ENCODE measurements at regions not wholly inside any gene's neighbourhood (a gene's known extent, or its start where the extent isn't known, plus 50 kb on each side); places are given as distances from the start of the nearest gene placed in this dataset.

- H3K79me2 ChIP-seq (ENCODE audit: insufficient read depth, low read length): no peaks in the 10 kb centered on the region
- Mint-ChIP-seq H3K9me3 (ENCODE audit: unreplicated experiment) (no peaks in the 10 kb centered on the region), H3K4me3 (ENCODE audit: unreplicated experiment) (no peak overlapping the region), H3K4me1 (ENCODE audit: low read depth, unreplicated experiment) (no peaks in the 10 kb centered on the region), H3K36me3 (ENCODE audit: low read depth, unreplicated experiment) (no peaks in the 10 kb centered on the region), H3K27me3 (ENCODE audit: low read depth, unreplicated experiment) (peaks cover 8% of the 10 kb centered on the region), H3K27ac (ENCODE audit: unreplicated experiment) (no peak overlapping the region)
- no peak overlapping the region for H3K9ac ChIP-seq (ENCODE audit: low read length)
- H3K27ac ChIP-seq (ENCODE audit: low read depth, low read length): no peak overlapping the region
- no peaks in the 10 kb centered on the region for H4K20me1 ChIP-seq (ENCODE audit: insufficient read depth, low read length)
- no peaks in the 10 kb centered on the region for H3K36me3 ChIP-seq (ENCODE audit: insufficient read depth, low read length)
- no peaks in the 10 kb centered on the region for H3K9me3 ChIP-seq (ENCODE audit: insufficient read depth, low read depth, low read length)
- no peak overlapping the region for H3K4me2 ChIP-seq (ENCODE audit: low read length)
- no peak overlapping the region for H3K4me3 ChIP-seq (ENCODE audit: insufficient read depth, low read depth, low read length)
- no peaks in the 10 kb centered on the region for H3K4me1 ChIP-seq (ENCODE audit: insufficient read depth, low read length)
- H2AFZ ChIP-seq (ENCODE audit: low read depth, low read length): no peak overlapping the region
- DNase-seq (ENCODE audit: low read depth) (no peak), FAIRE-seq (no peak)
- H3K27me3 ChIP-seq (ENCODE audit: insufficient read depth, low read length): no peaks in the 10 kb centered on the region
- TF ChIP-seq, protein P1, sequence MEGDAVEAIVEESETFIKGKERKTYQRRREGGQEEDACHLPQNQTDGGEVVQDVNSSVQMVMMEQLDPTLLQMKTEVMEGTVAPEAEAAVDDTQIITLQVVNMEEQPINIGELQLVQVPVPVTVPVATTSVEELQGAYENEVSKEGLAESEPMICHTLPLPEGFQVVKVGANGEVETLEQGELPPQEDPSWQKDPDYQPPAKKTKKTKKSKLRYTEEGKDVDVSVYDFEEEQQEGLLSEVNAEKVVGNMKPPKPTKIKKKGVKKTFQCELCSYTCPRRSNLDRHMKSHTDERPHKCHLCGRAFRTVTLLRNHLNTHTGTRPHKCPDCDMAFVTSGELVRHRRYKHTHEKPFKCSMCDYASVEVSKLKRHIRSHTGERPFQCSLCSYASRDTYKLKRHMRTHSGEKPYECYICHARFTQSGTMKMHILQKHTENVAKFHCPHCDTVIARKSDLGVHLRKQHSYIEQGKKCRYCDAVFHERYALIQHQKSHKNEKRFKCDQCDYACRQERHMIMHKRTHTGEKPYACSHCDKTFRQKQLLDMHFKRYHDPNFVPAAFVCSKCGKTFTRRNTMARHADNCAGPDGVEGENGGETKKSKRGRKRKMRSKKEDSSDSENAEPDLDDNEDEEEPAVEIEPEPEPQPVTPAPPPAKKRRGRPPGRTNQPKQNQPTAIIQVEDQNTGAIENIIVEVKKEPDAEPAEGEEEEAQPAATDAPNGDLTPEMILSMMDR (IDR thresholded peaks at IDR 0.05; ENCODE audit: insufficient read depth, low read depth, low read length): no peak
- no peak for TF ChIP-seq EZH2 (IDR thresholded peaks at IDR 0.05; ENCODE audit: insufficient read depth, low read length)
Measured at GRCh38 chr9:136607334-136607919, 55.3 kb upstream of the EGFL7 start.

DNA sequence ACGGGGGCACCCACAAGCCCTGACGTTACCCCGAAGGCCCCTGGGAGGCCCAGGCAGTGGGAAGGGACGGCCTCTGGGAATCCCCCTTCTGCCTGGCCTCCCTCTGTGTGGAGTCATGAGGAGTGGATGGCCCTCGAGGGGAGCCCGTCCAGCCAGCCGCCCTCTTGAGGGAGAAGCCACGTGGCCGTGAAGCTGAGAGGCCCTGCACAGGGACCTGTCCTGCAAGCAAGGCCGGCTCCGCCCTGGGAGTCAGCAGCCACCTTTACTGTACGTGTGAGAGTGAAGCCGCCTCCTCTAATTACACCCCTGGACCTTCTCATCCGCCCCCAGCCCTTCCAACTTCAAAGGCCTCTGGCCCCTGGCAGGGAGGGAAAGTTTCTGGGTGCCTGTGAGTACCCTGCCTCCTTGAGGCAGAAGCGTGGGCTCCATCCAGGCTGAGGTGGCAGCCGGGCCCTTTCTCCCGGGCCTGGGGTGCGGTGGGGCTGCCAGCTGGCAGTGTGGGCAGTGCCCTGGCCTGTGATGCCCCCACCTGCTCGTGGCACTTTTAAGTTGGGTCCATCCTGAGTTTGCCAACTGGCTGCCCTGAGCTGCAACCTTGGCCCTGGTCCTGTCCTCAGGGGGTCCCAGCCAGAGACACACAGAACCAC is 55.9 kb upstream of the EGFL7 start:
- Mint-ChIP-seq H3K9me3 (ENCODE audit: unreplicated experiment) (no peaks in the 10 kb centered on the region), H3K27ac (ENCODE audit: unreplicated experiment) (no peak overlapping the region), H3K36me3 (ENCODE audit: low read depth, unreplicated experiment) (no peaks in the 10 kb centered on the region), H3K4me1 (ENCODE audit: low read depth, unreplicated experiment) (no peaks in the 10 kb centered on the region), H3K4me3 (ENCODE audit: unreplicated experiment) (no peak overlapping the region), H3K27me3 (ENCODE audit: low read depth, unreplicated experiment) (peaks cover 11% of the 10 kb centered on the region)
- FAIRE-seq: no peak
- no peak overlapping the region for H3K27ac ChIP-seq (ENCODE audit: low read depth, low read length)
- no peaks in the 10 kb centered on the region for H4K20me1 ChIP-seq (ENCODE audit: insufficient read depth, low read length)
- H3K4me1 ChIP-seq (ENCODE audit: insufficient read depth, low read length): no peaks in the 10 kb centered on the region
- H3K9me3 ChIP-seq (ENCODE audit: insufficient read depth, low read depth, low read length): no peaks in the 10 kb centered on the region
- TF ChIP-seq EZH2 (IDR thresholded peaks at IDR 0.05; ENCODE audit: insufficient read depth, low read length): no peak
- TF ChIP-seq, protein P1 (IDR thresholded peaks at IDR 0.05; ENCODE audit: insufficient read depth, low read depth, low read length): no peak
- H3K4me2 ChIP-seq (ENCODE audit: low read length): no peak overlapping the region
- DNase-seq (ENCODE audit: low read depth): no peak
- H3K27me3 ChIP-seq (ENCODE audit: insufficient read depth, low read length): no peaks in the 10 kb centered on the region
- H3K4me3 ChIP-seq (ENCODE audit: insufficient read depth, low read depth, low read length): no peak overlapping the region
- H3K9ac ChIP-seq (ENCODE audit: low read length): no peak overlapping the region
- no peak overlapping the region for H2AFZ ChIP-seq (ENCODE audit: low read depth, low read length)
- no peaks in the 10 kb centered on the region for H3K79me2 ChIP-seq (ENCODE audit: insufficient read depth, low read length)
- H3K36me3 ChIP-seq (ENCODE audit: insufficient read depth, low read length): no peaks in the 10 kb centered on the region

All from astrocyte (in vitro differentiated cells and primary cell).